Tibial artery (tissue), 4 donors: ENCODE measurements at regions not wholly inside any gene's neighbourhood (a gene's known extent, or its start where the extent isn't known, plus 50 kb on each side); places are given as distances from the start of the nearest gene placed in this dataset.

ENCODE experiments used
- DNase-seq, 2 donors: peaks; one replicate each; pipeline ENCODE4 v3.0.0-alpha.2; 2019
- H3K27ac ChIP-seq, 2 donors: fragments of 200-600 bp; sonication (generic) in 1 of 2; 1 replicate in 1 of 2; 2 replicates in 1 of 2; pipeline ENCODE4 v1.5.1; 2018 to 2019; ENCODE audit warnings: mild to moderate bottlenecking in 1 of 2
- H3K27me3 ChIP-seq, 2 donors: fragments of 200-600 bp; sonication (generic) in 1 of 2; one replicate each; pipeline versions ENCODE4 v1.5.1 to v1.6.0; 2016 to 2019
- H3K36me3 ChIP-seq, 3 donors: fragments of 200-600 bp; sonication (generic) in 2 of 3; one replicate each; pipeline ENCODE4 v1.5.1; 2016 to 2019; ENCODE audit warnings: mild to moderate bottlenecking in 2 of 3
- H3K4me1 ChIP-seq, 4 donors: fragments of 200-600 bp; sonication (generic) in 2 of 4; 1 replicate in 3 of 4; 2 replicates in 1 of 4; pipeline ENCODE4 v1.5.1; 2016 to 2019
- H3K4me3 ChIP-seq, 2 donors: fragments of 200-600 bp; sonication (generic) in 1 of 2; 1 replicate in 1 of 2; 2 replicates in 1 of 2; pipeline ENCODE4 v1.5.1; 2018 to 2019; ENCODE audit warnings: mild to moderate bottlenecking in 2 of 2
- H3K9me3 ChIP-seq, 3 donors: fragments of 200-600 bp; sonication (generic) in 1 of 3; one replicate each; pipeline ENCODE4 v1.5.1; 2016 to 2019
- CTCF ChIP-seq, 2 experiments: fragments of 200-600 bp in 1 of 2; fragments of 450-650 bp in 1 of 2; IDR thresholded peaks; one replicate each; pipeline ENCODE4 v1.5.1; 2017 to 2019; ENCODE audit warnings: antibody characterized with exemption in 2 of 2, mild to moderate bottlenecking in 1 of 2, moderate library complexity in 1 of 2
- intact Hi-C: fragments of 100-400 bp; cut with DNase I; formaldehyde crosslinking; loops from one replicate; pipeline ENCODE4 v1.15.0; 2023; ENCODE audit warnings: low total_unique reads

GRCh38 chr9:4435197-4435596 is 55.1 kb upstream of the SLC1A1 start:
- TF ChIP-seq CTCF (IDR thresholded peaks at IDR 0.05), result no peak
- Histone ChIP-seq H3K9me3 (no peaks in the 10 kb centered on the region), H3K36me3 (no peaks in the 10 kb centered on the region), H3K4me1 (peaks cover 0 to 6% (median 0%) of the 10 kb centered on the region in 4 donors), H3K4me3 (no peak overlapping the region), H3K27me3 (no peaks in the 10 kb centered on the region), H3K27ac (no peak overlapping the region)
- intact Hi-C loops, result no loop called here
- no peak for DNase-seq

- Histone ChIP-seq H3K4me3 (no peak overlapping the region), H3K36me3 (no peaks in the 10 kb centered on the region), H3K9me3 (no peaks in the 10 kb centered on the region), H3K4me1 (peaks cover 0 to 6% (median 0%) of the 10 kb centered on the region in 4 donors), H3K27me3 (no peaks in the 10 kb centered on the region), H3K27ac (no peak overlapping the region)
- TF ChIP-seq CTCF (IDR thresholded peaks at IDR 0.05), result no peak
- intact Hi-C loops, result no loop called here
- DNase-seq, result no peak
Measured at GRCh38 chr9:4433379-4433778, 56.9 kb upstream of the SLC1A1 start.

- H3K36me3 ChIP-seq, result no peaks in the 10 kb centered on the region
- no peak overlapping the region for H3K4me3 ChIP-seq
- intact Hi-C loops, result no loop called here
- H3K9me3 ChIP-seq, result no peaks in the 10 kb centered on the region
- H3K4me1 ChIP-seq, result peaks cover 0 to 6% (median 0%) of the 10 kb centered on the region in 4 donors
- H3K27me3 ChIP-seq, result no peaks in the 10 kb centered on the region
- TF ChIP-seq CTCF (IDR thresholded peaks at IDR 0.05), result no peak
- DNase-seq, result no peak
- no peak overlapping the region for H3K27ac ChIP-seq
Measured at GRCh38 chr9:4430432-4431261, 59.6 kb upstream of the SLC1A1 start.

- no peak for TF ChIP-seq CTCF (IDR thresholded peaks at IDR 0.05)
- Histone ChIP-seq H3K9me3 (no peaks in the 10 kb centered on the region), H3K4me1 (peaks cover 0 to 2% (median 0%) of the 10 kb centered on the region in 4 donors), H3K36me3 (no peaks in the 10 kb centered on the region), H3K4me3 (no peak overlapping the region), H3K27me3 (no peaks in the 10 kb centered on the region), H3K27ac (no peak overlapping the region)
- intact Hi-C loops, result no loop called here
- DNase-seq, result peak in 1 of 2 donors; percentile 21
Measured at GRCh38 chr9:4425319-4426045, 64.8 kb upstream of the SLC1A1 start.

- no peak for DNase-seq
- no peaks in the 10 kb centered on the region for H3K36me3 ChIP-seq
- intact Hi-C loops, result no loop called here
- H3K27me3 ChIP-seq, result no peaks in the 10 kb centered on the region
- no peaks in the 10 kb centered on the region for H3K9me3 ChIP-seq
- no peak overlapping the region for H3K4me3 ChIP-seq
- H3K4me1 ChIP-seq, result no peaks in the 10 kb centered on the region
- H3K27ac ChIP-seq, result no peak overlapping the region
- no peak for TF ChIP-seq CTCF (IDR thresholded peaks at IDR 0.05)
Measured at GRCh38 chr9:4424891-4425290, 65.4 kb upstream of the SLC1A1 start.
